HEK293T (cell line): ENCODE measurements at regions not wholly inside any gene's neighbourhood (a gene's known extent, or its start where the extent isn't known, plus 50 kb on each side); places are given as distances from the start of the nearest gene placed in this dataset.

Source experiments
- LEF1 ChIP-seq: fragments of 450-650 bp; IDR thresholded peaks from 2 replicates; pipeline ENCODE4 v1.6.1; 2017; ENCODE audit warnings: mild to moderate bottlenecking, borderline replicate concordance
- SP1 ChIP-seq: fragments of 450-650 bp; IDR thresholded peaks from 2 replicates; pipeline ENCODE4 v1.6.1; 2017

- TF ChIP-seq LEF1, result no peak
- no peak for TF ChIP-seq SP1
Measured at GRCh38 chr19:23509686-23510450, 114.6 kb upstream of the ZNF91 start.
